Urothelium cell line (cell line): ENCODE measurements at regions not wholly inside any gene's neighbourhood (a gene's known extent, or its start where the extent isn't known, plus 50 kb on each side); places are given as distances from the start of the nearest gene placed in this dataset.
"Not testable (repeated sequence)": the region's sequence is repeated elsewhere in the genome, so short reads cannot be mapped to it uniquely, and the experiment has no call there.

Source experiments
- DNase-seq: peaks from one replicate; pipeline ENCODE4 v3.0.0; 2011; ENCODE audit warnings: low spot score, mixed read lengths
- FAIRE-seq: peaks from 2 replicates; lab custom pipeline; 2011; peaks lifted over from hg19 to GRCh38; lab: Jason Lieb, UNC

DNA sequence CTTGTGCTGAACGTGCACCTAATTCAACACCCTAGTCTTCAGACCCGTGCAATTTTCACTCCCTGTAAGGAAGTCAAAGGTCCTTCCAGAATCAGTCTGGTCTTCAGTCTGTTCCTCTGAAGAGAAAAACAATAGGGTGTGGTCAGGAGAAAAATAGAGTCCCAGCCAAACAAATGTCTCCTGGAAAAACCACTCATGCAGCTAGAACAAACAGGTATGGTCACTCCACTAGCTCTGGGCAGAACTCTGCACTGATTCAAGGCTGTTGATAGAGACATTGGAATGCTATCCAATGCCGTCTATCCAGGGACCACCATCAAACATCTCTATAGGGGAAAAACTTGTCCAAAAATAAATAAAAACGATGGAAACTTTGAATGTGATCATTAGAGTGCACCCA is 81.8 kb upstream of the MAP3K1 start:
- DNase-seq (no peak), FAIRE-seq (no peak)

DNA sequence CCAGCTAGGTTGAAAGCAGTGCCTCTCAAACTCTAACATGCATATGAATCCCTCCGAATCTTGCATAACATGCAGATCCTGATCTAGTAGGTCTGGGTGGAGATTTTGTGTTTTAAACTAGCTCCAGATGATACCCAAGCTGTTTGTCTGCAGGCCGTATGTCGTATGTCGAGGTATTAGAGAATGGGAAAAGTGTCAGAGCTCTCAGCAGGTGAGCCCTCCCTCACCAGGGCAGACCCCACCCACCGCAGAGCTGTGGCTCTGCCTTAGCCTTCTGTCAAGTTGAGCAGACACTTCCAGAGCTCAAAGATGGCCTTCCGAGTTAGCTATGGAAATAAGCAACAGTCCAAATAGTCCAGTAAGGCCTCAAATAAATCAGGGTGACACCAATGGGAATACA is 83.2 kb upstream of the MAP3K1 start:
- FAIRE-seq (no peak), DNase-seq (no peak)

DNA sequence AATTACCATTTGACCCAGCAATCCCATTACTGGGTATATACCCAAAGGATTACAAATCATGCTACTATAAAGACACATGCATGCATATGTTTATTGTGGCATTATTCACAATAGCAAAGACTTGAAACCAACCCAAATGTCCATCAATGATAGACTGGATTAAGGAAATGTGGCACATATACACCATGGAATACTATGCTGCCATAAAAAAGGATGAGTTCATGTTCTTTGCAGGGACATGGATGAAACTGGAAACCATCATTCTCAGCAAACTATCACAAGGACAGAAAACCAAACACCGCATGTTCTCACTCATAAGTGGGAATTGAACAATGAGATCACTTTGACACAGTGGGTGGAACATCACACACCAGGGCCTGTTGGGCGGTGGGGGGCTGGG is 83.9 kb upstream of the MAP3K1 start:
- DNase-seq, FAIRE-seq: not testable (repeated sequence)

DNA sequence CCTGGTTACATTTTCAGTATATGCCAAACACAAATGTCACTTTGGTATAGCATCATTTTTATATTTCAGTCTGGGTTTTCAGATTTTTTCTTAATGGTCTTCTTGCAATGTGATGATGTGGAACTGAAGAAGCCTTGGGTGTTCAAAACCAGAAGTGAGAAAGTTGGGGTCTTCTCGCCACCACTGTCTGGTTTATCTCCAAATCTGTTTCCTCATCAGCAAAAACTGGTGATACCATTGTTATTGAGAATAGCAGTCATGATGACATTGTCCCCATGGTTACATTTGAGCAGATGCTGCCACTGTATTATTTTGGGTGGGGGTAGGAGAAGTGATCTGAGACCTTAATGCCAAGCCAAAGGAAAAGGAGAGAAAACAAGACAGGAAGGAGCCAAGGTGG is 85.9 kb upstream of the MAP3K1 start:
- FAIRE-seq (no peak), DNase-seq (no peak)

DNA sequence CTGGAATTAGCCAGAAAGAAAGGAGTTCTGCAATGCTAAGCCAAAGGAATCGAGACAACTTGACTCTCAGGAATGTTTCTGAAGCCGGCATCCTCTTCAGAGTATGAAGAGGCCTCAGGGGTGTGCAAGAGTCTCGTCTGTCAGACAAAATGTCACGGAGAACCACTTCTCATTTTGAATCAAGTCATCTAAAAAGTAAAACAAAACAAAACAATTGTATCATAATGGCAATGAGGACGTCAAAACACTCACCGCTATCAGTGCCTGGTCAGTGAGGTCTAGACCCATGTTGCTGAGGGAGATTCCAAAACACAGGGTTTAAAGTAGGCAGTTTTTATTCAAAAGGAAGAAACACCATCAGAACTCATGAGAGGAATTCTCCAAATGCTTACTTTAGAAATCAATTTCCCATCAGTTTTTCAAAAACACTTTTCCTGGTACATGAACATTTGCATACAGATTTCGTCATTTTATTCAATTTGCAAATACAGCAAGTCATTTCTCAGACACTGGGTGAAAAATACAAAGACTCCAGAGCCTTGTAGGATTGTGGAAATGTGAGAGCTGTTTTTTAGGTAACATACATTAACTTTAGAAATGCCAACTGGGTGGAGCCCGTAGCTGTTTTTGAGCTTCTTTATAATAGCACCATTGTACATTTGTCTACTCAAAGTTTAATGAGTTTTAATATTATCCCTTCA is 89.5 kb upstream of the MAP3K1 start:
- DNase-seq (no peak), FAIRE-seq (no peak)

DNA sequence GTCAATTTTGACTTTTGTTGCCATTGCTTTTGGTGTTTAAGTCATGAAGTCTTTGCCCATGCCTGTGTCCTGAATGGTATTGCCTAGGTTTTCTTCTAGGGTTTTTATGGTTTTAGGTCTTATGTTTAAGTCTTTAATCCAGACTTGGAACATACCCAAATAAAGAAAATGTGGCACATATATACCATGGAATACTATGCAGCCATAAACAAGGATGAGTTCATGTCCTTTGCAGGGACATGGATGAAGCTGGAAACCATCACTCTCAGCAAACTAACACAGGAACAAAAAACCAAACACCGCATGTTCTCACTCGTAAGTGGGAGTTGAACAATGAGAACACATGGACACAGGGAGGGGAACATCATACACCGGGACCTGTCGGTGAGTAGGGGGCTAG is 90.5 kb upstream of the MAP3K1 start:
- FAIRE-seq = not testable (repeated sequence)

DNA sequence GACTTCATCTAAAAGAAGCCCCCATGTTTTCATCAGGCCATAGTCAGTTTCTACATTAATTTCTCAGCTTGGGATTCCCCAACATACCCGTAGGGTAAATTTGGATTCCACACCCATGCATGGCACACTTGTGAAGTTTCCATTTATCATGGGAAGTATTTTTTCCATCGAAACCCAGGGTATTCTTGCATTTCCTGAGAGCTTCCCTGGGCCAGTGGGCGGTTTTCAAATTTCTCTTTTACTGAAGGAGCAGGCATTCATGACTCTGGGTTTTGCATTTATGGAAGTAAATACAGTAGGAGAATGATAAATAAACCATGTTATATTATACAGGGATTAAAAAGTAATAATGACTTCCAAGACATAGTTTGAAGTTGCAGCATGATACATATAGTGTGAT is 93.0 kb upstream of the MAP3K1 start:
- FAIRE-seq (no peak), DNase-seq (no peak)

More for the DNA sequence above, 90.5 kb upstream of the MAP3K1 start:
- not testable (repeated sequence) for DNase-seq

DNA sequence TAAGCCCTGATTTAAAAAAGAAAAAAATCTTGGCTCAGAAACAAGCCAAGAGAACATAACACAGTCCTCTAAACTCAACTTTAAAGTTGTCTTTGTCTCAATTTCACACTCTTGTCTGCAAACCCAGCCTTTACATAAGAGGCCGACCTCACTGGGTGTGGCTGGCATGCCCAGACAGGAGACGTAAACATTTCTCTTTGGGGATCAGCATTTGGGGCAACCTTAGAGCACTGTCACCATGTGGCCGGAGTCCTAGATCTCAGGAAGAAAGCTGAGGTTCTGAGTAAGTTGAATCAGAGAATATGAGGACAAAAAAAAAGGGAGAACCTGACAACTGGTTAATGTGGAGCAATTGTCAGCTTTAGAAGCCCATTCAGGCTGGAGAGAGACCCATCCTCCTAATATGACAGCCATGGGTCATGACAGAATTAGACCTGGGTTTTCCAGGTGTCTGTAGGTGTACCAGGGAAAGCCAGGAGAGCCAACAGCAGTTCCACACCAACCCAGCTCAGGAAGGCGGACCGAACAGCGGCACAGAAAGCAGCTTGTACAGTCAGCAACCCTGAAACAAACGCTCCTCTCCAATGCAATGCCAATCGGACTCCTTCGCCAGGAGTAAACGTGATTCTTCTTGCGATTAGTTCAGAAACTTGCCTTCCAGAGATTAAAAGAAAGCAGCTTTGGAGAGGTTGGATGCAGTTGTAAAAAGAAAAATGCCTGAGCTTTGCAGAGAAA is 97.9 kb upstream of the MAP3K1 start:
- FAIRE-seq (no peak), DNase-seq (no peak)

DNA sequence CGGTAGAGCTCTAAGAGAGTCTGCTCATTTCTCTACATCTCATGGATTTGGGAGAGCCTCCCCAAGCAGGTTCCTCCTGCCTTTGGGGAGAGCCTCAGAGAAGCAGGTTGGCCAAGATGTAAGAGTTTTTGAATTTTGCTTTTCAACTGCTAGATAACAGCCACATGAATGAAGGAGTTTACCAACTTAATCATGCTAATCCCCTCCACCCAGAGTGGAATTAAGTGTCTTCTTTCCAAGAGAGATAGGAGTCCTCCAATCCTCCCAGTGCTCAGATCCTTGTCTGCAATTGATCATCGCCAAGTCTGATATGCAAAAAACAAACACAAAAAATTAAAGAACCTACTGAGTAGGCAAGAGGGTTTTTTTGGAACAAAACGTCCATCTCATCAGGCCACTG is 99.4 kb upstream of the MAP3K1 start:
- no peak for DNase-seq
- FAIRE-seq = no peak

DNA sequence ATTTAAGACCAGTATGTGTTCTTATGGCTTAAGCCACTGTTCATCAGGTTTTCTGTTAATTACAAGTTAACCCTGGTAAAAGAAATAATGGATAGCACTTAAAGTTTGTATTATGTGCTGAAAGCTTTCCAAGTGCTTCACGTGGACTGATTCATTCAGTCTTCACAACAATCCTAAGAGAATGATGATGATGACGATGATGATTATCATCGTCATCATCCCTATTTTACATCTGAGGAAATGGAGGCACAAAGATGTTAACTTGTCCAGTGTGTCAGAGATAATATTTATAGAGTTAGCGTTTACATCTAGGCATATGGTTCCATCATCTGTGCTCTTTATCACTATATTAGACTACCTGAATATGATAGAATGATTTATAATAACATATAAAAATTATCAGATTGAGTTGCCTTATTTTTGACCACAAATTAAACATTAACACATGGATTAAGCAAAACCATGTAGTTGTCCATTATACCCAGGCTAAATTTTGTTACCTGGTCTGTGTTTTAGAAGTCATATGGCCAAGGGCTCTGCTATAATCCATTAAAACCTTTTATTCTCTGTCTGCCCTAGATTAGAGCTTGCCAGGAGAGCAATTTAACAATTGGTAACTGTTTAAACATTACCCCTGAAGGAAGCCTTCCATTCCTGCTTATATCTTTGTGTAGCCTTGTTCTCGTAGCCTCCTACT is 102.3 kb upstream of the MAP3K1 start:
- FAIRE-seq = no peak
- DNase-seq = no peak

DNA sequence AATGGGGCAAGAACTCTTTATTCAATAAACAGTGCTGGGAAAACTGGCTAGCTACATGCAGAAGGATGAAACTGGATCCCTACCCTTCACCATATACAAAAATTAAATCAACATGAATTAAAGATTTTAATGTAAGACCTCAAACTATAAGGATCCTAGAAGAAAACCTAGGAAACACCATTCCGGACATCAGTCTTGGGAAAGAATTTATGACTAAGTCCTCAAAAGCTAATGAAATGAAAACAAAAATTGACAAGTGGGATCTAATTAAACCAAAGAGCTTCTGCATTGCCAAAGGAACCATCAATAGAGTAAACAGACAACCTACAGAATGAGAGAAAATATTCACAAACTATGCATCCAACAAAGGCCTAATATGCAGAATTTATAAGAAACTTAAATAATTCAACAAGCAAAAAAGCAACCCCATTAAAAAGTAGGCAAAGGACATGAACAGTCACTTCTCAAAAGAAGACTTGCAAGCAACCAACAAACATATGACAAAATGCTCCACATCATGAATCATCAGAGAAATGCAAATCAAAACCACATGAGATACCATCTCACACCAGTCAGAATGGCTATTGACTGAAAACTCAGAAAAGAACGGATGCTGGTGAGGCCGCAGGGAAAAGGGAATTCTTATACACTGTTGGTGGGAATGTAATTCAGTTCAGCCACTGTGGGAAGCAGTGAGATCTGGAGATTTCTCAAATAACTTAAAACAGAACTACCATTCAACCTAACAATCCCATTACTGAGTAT is 104.3 kb upstream of the MAP3K1 start:
- FAIRE-seq = no peak
- no peak for DNase-seq

DNA sequence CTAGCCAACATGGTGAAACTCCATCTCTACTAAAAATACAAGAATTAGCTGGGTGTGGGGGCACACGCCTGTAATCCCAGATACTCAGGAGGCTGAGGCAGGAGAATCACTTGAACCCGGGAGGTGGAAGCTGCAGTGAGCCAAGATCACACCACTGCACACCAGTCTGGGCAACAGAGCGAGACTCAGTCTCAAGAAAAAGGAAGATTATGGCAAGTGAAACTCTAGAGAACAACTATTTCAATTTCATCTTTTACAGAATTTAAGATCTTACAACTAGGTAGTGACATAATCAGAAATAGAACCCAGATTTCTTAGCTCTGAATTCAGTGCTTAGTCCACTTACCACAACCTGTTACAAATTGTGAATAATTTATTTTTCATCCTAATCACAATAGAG is 108.8 kb upstream of the MAP3K1 start:
- FAIRE-seq = no peak
- no peak for DNase-seq

DNA sequence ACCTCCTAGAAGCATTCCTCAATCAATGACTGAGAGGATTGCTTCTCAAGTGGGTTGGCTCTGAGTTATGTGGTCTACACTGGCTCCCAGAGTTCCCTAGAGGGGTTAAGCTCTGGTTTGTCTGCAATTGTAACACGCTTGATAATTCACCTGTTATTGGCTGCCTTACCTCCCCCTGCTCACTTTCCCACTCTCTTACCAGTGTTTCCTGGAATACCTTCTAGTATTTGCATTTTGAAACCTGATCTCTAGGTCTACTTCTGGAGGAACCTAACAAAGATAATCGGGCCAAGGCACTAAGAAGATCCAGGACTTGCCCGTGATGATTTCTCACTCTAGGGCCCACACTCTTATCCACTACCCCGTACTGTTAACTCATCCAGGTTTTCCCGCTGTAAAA is 110.1 kb upstream of the MAP3K1 start:
- no peak for DNase-seq
- FAIRE-seq = no peak

DNA sequence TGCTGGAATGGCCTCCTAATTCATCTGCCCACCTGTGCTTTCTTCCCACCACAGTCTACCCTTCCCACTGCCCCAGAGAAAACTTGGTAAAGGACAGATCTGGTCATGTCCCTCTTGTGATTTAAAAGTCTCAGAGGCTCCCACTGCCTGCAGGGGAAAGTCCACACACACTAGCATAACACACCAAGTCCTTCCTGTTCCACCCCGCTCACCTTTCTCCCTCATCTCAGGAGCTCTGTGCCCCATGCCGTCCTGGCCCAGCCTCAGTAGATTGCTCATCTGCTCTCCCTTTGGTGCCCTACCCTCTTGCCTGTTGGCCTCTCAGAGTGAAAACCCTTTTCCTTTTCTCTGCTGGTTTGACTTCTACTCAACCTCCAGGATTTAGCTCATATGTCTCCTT is 111.4 kb upstream of the MAP3K1 start:
- no peak for FAIRE-seq
- no peak for DNase-seq

DNA sequence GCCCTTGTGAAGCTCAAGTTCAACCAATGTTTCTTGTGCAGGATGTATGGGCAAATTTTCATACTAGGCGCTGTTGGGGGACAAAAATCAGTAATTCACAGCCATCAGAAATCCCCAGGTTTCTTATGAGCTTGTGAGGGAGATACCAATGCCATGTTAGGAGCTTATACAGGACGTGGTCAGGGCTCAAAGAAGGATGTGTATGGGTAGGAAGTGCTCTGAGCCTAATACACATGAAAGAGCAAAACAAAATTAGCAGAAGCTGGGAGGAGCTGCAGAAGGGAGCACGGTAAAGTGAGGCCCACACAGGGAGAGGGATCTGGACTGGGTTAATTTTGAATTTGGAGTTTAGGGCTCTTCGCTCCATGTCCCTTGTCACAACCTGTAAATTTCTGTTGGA is 114.6 kb upstream of the MAP3K1 start:
- DNase-seq (no peak), FAIRE-seq (no peak)

DNA sequence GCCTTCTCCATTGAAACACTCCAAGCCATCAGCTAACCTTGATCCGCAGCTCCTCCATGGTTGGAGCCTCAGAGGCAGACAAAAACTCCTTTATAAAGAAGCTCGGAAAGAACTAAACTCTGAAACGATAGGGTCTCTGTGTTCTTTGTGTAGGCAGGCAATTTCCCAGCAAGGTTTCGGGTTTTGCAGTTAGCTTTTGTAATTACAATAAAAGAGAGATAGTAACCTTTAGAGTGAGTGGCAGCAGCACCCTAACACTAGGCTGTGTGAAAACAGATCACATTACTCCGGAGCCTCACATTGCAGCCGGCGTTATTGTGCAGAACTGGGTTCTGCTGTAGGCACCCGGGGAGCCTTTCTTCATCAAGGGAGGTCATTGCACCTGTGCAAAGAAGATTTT is 115.8 kb upstream of the MAP3K1 start:
- FAIRE-seq = no peak
- DNase-seq = no peak

DNA sequence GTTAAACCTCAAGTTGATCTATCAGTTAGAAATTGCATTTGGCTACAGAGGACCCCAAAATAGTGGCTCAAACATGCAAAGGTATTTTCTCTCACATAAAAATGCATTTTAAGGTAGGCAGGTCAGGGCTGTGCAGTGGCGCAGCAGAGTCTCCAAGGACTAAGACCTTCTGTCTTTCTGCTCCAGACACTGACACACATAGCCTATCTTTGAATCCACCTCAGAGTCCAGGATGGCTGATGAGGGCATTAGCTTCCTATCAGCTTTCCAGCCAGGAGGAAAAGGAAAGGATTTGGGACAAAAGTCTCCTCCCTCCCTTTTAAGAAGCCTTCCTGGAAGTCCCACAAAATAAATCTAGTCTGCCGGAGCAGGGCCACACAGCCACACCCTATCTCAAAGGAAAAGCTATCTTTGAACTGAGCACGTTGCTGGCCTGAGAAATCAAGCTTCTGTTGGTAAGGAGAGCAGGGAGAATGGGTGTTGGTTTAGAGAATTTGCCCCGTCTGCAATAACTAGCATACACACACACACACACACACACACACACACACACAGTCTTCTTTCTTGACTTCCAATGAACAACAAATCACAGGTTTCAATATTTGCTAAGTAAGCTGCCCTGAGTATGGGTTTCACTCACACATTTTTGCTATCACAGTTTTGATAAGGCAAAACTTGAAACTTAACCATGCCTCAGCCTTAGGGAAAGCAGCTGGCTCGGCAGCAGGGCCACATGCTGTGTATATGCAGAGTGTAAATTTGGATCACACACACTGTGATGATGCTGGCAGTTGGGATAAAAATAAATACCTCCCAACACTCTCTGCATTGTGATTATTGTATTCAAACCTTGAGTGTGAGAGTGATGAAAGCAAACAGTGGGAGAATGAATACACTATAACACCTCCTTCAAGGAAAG is 116.6 kb upstream of the MAP3K1 start:
- FAIRE-seq = no peak
- no peak for DNase-seq

DNA sequence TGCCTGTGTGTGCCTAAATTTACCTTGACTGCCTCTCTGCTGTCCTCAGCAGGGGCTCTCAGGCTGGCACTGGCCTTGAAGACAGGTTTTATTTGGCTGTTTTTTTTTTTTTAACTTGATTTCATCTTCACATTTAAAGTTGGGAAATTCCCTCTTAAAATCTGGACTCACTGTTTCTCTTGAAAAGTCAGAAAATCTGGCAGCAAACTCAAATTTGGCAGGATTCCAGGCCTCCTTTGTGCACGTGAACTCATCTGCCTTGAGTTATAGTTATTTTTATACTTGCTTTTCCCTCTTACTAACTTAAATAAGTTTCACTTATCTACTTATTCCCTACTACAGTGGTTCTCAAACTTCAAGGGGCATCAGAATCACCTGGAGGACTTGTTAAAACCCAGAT is 118.4 kb upstream of the MAP3K1 start:
- FAIRE-seq (no peak), DNase-seq (no peak)

DNA sequence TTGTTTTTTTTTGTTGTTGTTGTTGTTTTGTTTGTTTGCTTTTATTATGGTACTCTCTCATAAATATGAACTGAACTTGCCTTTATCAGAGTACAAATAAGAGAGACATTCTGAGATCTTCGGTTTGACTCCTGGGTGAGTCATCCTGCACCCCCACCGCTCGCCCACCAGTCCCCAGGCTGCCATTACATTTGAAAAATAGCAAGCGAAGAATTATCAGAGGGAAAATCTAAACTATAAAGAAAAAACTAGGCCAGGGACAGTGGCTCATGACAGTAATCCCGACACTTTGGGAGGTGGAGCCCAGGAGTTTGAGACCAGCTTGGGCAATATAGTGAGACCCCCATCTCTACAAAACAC is 122.1 kb upstream of the MAP3K1 start:
- DNase-seq = no peak
- no peak for FAIRE-seq
